ENCODE measurements at regions not wholly inside any gene's neighbourhood (a gene's known extent, or its start where the extent isn't known, plus 50 kb on each side); places are given as distances from the start of the nearest gene placed in this dataset.

DNA sequence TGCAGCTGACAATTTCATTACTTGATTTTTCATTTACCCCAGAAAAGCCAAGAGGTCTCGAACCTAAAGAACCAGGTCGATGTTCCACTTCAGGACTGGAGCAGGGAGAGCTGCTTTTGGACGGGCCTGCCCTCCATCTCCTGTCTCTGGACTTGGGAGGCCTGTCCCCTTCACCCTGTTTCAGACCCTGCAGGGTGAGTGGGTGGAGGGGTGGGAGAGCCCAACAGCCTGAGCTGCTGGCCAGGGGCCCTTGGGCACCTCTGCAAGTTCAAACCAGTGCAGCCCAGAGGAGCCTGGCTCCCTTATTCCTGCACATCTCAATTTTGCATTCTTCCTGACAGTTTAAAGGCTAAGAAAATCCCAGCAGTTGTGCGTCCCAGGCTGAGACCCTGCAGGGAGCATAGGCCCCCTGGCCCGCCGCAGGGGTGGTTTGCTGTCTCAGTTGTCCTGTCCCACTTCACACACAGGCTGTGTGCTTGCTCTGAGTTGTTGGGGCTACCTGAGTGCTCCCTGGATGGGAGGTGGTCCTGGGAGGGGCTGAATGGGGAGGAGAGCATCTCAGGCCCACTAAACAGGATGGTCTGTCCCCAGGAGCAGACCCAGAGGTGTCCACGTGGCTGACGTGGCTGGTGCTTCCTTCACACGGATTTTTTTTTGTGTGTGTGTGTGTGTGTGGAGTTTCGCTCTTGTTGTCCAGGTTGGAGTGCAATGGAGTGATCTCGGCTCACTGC is 443.7 kb downstream of the PTPRU start (continued):
- TF ChIP-seq, protein P1, sequence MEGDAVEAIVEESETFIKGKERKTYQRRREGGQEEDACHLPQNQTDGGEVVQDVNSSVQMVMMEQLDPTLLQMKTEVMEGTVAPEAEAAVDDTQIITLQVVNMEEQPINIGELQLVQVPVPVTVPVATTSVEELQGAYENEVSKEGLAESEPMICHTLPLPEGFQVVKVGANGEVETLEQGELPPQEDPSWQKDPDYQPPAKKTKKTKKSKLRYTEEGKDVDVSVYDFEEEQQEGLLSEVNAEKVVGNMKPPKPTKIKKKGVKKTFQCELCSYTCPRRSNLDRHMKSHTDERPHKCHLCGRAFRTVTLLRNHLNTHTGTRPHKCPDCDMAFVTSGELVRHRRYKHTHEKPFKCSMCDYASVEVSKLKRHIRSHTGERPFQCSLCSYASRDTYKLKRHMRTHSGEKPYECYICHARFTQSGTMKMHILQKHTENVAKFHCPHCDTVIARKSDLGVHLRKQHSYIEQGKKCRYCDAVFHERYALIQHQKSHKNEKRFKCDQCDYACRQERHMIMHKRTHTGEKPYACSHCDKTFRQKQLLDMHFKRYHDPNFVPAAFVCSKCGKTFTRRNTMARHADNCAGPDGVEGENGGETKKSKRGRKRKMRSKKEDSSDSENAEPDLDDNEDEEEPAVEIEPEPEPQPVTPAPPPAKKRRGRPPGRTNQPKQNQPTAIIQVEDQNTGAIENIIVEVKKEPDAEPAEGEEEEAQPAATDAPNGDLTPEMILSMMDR (IDR thresholded peaks at IDR 0.05), result no peak
- TF ChIP-seq SREBF2 (IDR thresholded peaks at IDR 0.05) (no peak), NFE2L2 (conservative IDR thresholded peaks at IDR 0.05; ENCODE audit: low read length) (no peak), ESRRA (IDR thresholded peaks at IDR 0.05; ENCODE audit: borderline replicate concordance, low read length) (no peak)
- TF ChIP-seq, protein P2, sequence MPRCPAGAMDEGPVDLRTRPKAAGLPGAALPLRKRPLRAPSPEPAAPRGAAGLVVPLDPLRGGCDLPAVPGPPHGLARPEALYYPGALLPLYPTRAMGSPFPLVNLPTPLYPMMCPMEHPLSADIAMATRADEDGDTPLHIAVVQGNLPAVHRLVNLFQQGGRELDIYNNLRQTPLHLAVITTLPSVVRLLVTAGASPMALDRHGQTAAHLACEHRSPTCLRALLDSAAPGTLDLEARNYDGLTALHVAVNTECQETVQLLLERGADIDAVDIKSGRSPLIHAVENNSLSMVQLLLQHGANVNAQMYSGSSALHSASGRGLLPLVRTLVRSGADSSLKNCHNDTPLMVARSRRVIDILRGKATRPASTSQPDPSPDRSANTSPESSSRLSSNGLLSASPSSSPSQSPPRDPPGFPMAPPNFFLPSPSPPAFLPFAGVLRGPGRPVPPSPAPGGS (IDR thresholded peaks at IDR 0.05), result no peak

DNA sequence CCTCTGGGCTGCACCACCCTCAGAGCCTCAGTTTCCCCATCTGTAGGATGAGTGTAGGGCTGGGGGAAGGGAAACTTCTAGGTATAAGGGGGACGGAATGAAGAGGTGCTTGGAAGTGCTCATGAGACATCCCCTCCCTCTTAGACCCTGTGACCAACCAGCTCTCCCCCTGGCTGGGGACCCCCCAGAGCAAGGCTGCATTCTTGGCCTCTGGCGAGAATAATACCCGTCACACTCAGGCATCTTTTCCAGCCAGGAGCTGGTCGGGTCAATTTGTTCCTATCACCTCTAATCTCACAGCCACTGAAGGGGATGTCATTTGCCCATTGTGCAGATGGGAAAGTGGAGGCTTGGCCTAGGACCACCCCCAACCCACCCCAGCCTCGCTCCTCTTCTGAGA is 443.0 kb downstream of the PTPRU start:
- Histone ChIP-seq H3K4me1 (no peaks in the 10 kb centered on the region), H3K4me3 (no peak overlapping the region), H3K9me3 (no peaks in the 10 kb centered on the region), H3K27ac (no peak overlapping the region), H3K4me2 (no peak overlapping the region)
- no peak for TF ChIP-seq MAZ (IDR thresholded peaks at IDR 0.05; ENCODE audit: borderline replicate concordance, low read depth, low read length)
- TF ChIP-seq CEBPB (IDR thresholded peaks at IDR 0.05), result no peak
- DNase-seq (ENCODE audit: low read depth in 1 of 2, low spot score in 1 of 2) (no peak), FAIRE-seq (no peak), ATAC-seq (no peak)
- ChIA-PET POLR2A (no interaction called here), CTCF (no interaction called here)
- WGBS (ENCODE audit: missing lambda C conversion rate), result 59% methylated on average over 4 of the region's 5 CpGs

DNA sequence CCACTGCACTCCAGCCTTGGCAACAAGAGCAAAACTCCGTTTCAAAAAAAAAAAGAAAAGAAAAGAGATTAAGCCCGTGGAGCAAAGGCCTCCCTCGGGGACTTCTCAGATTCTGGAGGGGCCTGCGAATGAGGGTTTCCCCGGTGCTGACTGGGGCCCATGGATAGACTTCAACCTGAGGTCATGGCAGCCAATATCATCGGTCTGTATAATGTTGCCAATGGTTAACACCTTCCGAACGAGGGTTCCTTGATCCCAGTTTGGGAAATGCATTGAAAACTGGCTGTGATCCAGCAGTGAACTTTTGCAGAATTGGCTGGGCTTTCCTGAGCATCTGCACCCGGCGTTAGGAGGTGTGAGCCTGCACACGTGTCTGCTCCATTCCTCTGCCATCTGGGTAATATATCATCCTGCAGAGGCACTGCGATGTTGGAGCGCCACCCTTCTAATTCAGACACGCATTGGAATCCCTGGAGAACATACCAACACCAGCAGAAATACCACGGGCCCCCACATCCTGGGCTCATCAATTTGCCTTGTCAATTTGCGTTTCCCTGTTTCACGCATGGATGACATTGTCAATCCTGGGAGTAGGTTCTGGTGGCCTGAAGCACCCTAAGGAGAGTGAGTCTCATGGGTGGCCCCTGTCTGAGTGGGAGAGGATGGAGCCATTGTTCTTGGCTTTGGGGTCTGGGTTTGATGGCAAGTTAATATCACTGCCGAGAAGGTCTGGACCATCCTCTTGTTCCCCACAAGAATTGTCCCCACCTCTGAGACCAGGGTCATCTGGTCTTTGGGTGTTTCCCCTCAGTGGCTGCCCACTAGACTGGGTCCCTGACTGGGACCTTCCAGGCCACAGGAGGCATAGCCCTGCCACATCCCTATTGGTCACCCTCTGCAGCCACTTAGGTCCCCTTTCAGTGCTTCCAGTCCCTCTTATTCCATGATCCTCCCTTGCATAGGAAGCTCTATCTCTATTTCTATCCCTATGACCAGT is 441.0 kb downstream of the PTPRU start:
- Histone ChIP-seq H3K9me3 (no peaks in the 10 kb centered on the region), H3K27ac (no peak overlapping the region), H3K4me1 (no peaks in the 10 kb centered on the region), H3K4me2 (no peak overlapping the region), H3K4me3 (no peak overlapping the region)
- 71% methylated on average over 15 of the region's 18 CpGs for WGBS (ENCODE audit: missing lambda C conversion rate)
- no peak for ATAC-seq
- no peak for TF ChIP-seq SREBF2 (IDR thresholded peaks at IDR 0.05)
- TF ChIP-seq HEYL (CRISPR knock-in tag; IDR thresholded peaks at IDR 0.05), result no peak
- TF ChIP-seq, protein P3, sequence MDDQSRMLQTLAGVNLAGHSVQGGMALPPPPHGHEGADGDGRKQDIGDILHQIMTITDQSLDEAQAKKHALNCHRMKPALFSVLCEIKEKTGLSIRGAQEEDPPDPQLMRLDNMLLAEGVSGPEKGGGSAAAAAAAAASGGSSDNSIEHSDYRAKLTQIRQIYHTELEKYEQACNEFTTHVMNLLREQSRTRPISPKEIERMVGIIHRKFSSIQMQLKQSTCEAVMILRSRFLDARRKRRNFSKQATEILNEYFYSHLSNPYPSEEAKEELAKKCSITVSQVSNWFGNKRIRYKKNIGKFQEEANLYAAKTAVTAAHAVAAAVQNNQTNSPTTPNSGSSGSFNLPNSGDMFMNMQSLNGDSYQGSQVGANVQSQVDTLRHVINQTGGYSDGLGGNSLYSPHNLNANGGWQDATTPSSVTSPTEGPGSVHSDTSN (IDR thresholded peaks at IDR 0.05), result no peak
- no peak for TF ChIP-seq JUN (IDR thresholded peaks at IDR 0.05)
- no peak for TF ChIP-seq NPAS2 (CRISPR knock-in tag; IDR thresholded peaks at IDR 0.05; ENCODE audit: borderline replicate concordance)
- TF ChIP-seq CHD2 (IDR thresholded peaks at IDR 0.05; ENCODE audit: low read length, partially characterized antibody), result no peak
- TF ChIP-seq, protein P2 (IDR thresholded peaks at IDR 0.05), result no peak
- TF ChIP-seq ZNF302 (CRISPR knock-in tag; IDR thresholded peaks at IDR 0.05), result no peak
- TF ChIP-seq, protein P4, sequence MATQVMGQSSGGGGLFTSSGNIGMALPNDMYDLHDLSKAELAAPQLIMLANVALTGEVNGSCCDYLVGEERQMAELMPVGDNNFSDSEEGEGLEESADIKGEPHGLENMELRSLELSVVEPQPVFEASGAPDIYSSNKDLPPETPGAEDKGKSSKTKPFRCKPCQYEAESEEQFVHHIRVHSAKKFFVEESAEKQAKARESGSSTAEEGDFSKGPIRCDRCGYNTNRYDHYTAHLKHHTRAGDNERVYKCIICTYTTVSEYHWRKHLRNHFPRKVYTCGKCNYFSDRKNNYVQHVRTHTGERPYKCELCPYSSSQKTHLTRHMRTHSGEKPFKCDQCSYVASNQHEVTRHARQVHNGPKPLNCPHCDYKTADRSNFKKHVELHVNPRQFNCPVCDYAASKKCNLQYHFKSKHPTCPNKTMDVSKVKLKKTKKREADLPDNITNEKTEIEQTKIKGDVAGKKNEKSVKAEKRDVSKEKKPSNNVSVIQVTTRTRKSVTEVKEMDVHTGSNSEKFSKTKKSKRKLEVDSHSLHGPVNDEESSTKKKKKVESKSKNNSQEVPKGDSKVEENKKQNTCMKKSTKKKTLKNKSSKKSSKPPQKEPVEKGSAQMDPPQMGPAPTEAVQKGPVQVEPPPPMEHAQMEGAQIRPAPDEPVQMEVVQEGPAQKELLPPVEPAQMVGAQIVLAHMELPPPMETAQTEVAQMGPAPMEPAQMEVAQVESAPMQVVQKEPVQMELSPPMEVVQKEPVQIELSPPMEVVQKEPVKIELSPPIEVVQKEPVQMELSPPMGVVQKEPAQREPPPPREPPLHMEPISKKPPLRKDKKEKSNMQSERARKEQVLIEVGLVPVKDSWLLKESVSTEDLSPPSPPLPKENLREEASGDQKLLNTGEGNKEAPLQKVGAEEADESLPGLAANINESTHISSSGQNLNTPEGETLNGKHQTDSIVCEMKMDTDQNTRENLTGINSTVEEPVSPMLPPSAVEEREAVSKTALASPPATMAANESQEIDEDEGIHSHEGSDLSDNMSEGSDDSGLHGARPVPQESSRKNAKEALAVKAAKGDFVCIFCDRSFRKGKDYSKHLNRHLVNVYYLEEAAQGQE (IDR thresholded peaks at IDR 0.05), result no peak
- TF ChIP-seq EHF (CRISPR knock-in tag; IDR thresholded peaks at IDR 0.05), result no peak
- no peak for TF ChIP-seq CEBPB (IDR thresholded peaks at IDR 0.05)
- TF ChIP-seq GATA3 (IDR thresholded peaks at IDR 0.05; ENCODE audit: borderline replicate concordance), result no peak
- POLR2A ChIA-PET, result no interaction called here
- no peak for FAIRE-seq
- DNase-seq (ENCODE audit: low read depth in 1 of 2, low spot score in 1 of 2), result no peak
- CTCF ChIA-PET, result no interaction called here
